ENCODE measurements at regions not wholly inside any gene's neighbourhood (a gene's known extent, or its start where the extent isn't known, plus 50 kb on each side); places are given as distances from the start of the nearest gene placed in this dataset.

GRCh38 chr5:44511596-44511995 lies 122.4 kb upstream of the FGF10 start:
- TF ChIP-seq CTCF (conservative IDR thresholded peaks at IDR 0.05) (no peak), ZFX (IDR thresholded peaks at IDR 0.05) (no peak)

Measured in C4-2B (cell line).